ENCODE measurements at regions not wholly inside any gene's neighbourhood (a gene's known extent, or its start where the extent isn't known, plus 50 kb on each side); places are given as distances from the start of the nearest gene placed in this dataset.

DNA sequence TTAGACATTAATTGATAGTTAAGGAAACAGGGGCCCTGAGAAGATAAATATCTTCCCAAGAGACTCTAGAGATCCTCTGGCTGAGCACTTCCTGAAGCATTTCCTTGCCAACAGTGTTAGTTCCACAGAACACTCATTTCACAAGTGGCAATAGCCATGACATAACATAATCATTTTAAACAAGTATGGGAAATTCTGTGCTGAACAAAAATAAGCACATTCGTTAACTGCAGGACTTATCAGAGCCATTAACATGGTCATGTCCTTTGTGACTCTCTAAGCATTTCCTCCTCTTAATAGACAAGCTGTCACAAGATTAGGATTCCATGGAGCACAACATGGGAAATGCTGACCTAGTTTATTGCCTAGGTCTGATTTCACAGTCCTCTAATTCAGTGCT is 184.9 kb downstream of the SNX18 start:
- TF ChIP-seq, protein P1, sequence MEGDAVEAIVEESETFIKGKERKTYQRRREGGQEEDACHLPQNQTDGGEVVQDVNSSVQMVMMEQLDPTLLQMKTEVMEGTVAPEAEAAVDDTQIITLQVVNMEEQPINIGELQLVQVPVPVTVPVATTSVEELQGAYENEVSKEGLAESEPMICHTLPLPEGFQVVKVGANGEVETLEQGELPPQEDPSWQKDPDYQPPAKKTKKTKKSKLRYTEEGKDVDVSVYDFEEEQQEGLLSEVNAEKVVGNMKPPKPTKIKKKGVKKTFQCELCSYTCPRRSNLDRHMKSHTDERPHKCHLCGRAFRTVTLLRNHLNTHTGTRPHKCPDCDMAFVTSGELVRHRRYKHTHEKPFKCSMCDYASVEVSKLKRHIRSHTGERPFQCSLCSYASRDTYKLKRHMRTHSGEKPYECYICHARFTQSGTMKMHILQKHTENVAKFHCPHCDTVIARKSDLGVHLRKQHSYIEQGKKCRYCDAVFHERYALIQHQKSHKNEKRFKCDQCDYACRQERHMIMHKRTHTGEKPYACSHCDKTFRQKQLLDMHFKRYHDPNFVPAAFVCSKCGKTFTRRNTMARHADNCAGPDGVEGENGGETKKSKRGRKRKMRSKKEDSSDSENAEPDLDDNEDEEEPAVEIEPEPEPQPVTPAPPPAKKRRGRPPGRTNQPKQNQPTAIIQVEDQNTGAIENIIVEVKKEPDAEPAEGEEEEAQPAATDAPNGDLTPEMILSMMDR (IDR thresholded peaks at IDR 0.05) = no peak
- no peak for TF ChIP-seq POLR2A (IDR thresholded peaks at IDR 0.05)
